ENCODE measurements at regions not wholly inside any gene's neighbourhood (a gene's known extent, or its start where the extent isn't known, plus 50 kb on each side); places are given as distances from the start of the nearest gene placed in this dataset.

GRCh38 chr3:135622215-135622614 lies 343.3 kb upstream of the PPP2R3A start:
- no peak for TF ChIP-seq CTCF (IDR thresholded peaks at IDR 0.05; ENCODE audit: low read depth, low read length)
- no peak for TF ChIP-seq POLR2A (IDR thresholded peaks at IDR 0.05; ENCODE audit: extremely low read depth, insufficient read length)
